GM19372 (cell line): ENCODE measurements at regions not wholly inside any gene's neighbourhood (a gene's known extent, or its start where the extent isn't known, plus 50 kb on each side); places are given as distances from the start of the nearest gene placed in this dataset.

Experiments used
- ATAC-seq: cut with Tn5 transposase; IDR thresholded peaks from one replicate; pipeline ENCODE4 v1.9.1; 2021; ENCODE audit warnings: mild to moderate bottlenecking, low read depth, moderate library complexity; ENCODE audit not compliant: unreplicated experiment

- ATAC-seq, result no peak
These were observed 53.6 kb upstream of the DPT start for GRCh38 chr1:168782559-168783116.

GRCh38 chr1:168783458-168784210 lies 54.6 kb upstream of the DPT start:
- ATAC-seq, result no peak

GRCh38 chr1:168786476-168787330 lies 57.7 kb upstream of the DPT start:
- ATAC-seq, result no peak

GRCh38 chr1:168788258-168788657 lies 59.3 kb upstream of the DPT start:
- ATAC-seq, result no peak

GRCh38 chr1:168789501-168789900 lies 60.5 kb upstream of the DPT start:
- no peak for ATAC-seq

- ATAC-seq, result no peak
These were observed 63.1 kb upstream of the DPT start for GRCh38 chr1:168792142-168792541.

- ATAC-seq, result no peak
These were observed 63.7 kb upstream of the DPT start for GRCh38 chr1:168792592-168793125.

- no peak for ATAC-seq
These were observed 65.1 kb upstream of the DPT start for GRCh38 chr1:168794057-168794456.

GRCh38 chr1:168795681-168796080 lies 66.7 kb upstream of the DPT start:
- no peak for ATAC-seq

- no peak for ATAC-seq
These were observed 71.1 kb upstream of the DPT start for GRCh38 chr1:168799927-168800605.

GRCh38 chr1:168801032-168801745 lies 72.2 kb upstream of the DPT start:
- ATAC-seq, result no peak

GRCh38 chr1:168803806-168804510 lies 75.0 kb upstream of the DPT start:
- ATAC-seq, result no peak

GRCh38 chr1:168806952-168807351 lies 77.9 kb upstream of the DPT start:
- no peak for ATAC-seq

GRCh38 chr1:168811176-168811575 lies 82.2 kb upstream of the DPT start:
- ATAC-seq, result no peak

GRCh38 chr1:168819668-168820067 lies 90.7 kb upstream of the DPT start:
- ATAC-seq, result no peak

GRCh38 chr1:168821434-168821833 lies 92.4 kb upstream of the DPT start:
- ATAC-seq, result no peak

- ATAC-seq, result no peak
These were observed 93.9 kb upstream of the DPT start for GRCh38 chr1:168822911-168823310.

GRCh38 chr1:168823988-168824387 lies 95.0 kb upstream of the DPT start:
- ATAC-seq, result no peak

GRCh38 chr1:168824418-168825065 lies 95.5 kb upstream of the DPT start:
- ATAC-seq, result no peak
